OCI-LY7 (cell line): ENCODE measurements at regions not wholly inside any gene's neighbourhood (a gene's known extent, or its start where the extent isn't known, plus 50 kb on each side); places are given as distances from the start of the nearest gene placed in this dataset.

Experiments
- CTCF ChIP-seq: fragments of 200-600 bp; sonication (generic); conservative IDR thresholded peaks from 2 replicates; pipeline ENCODE4 v1.5.1; 2014; ENCODE audit warnings: mild to moderate bottlenecking, antibody characterized with exemption, low read length, moderate library complexity, mixed read lengths
- EZH2phosphoT487 ChIP-seq: fragments of 200-600 bp; sonication (generic); IDR thresholded peaks from 2 replicates; pipeline ENCODE4 v1.6.1; 2018; ENCODE audit warnings: low read depth, borderline replicate concordance, mild to moderate bottlenecking, mixed run types, antibody characterized with exemption, low read length, moderate library complexity, mixed read lengths

- TF ChIP-seq CTCF (no peak), EZH2phosphoT487 (no peak)
Measured at GRCh38 chr20:40763646-40764295, 74.7 kb upstream of the MAFB start.
